Fibroblast of mammary gland (primary cell): ENCODE measurements at regions not wholly inside any gene's neighbourhood (a gene's known extent, or its start where the extent isn't known, plus 50 kb on each side); places are given as distances from the start of the nearest gene placed in this dataset.
A peak's percentile ranks its signal among the peaks of the same experiment; 100 is the strongest.

Experiments used
- DNase-seq: peaks from one replicate; pipeline ENCODE4 v3.0.0-alpha.2; 2010; ENCODE audit warnings: low read depth
- H3K4me3 ChIP-seq: 2 replicates; pipeline ENCODE4 v1.5.1; 2011; ENCODE audit warnings: low read depth, mild to moderate bottlenecking, low read length, moderate library complexity; ENCODE audit not compliant: control insufficient read depth
- CTCF ChIP-seq: conservative IDR thresholded peaks from 2 replicates; pipeline ENCODE4 v1.5.1; 2011; ENCODE audit warnings: low read depth, low read length, inconsistent platforms; ENCODE audit not compliant: control insufficient read depth, insufficient read depth

GRCh38 chr12:94707036-94707435, 56.7 kb upstream of the TMCC3 start:
- no peak for TF ChIP-seq CTCF
- no peak overlapping the region for H3K4me3 ChIP-seq
- no peak for DNase-seq

GRCh38 chr12:94706250-94706661, 55.9 kb upstream of the TMCC3 start:
- peak; percentile 19 for DNase-seq
- H3K4me3 ChIP-seq: no peak overlapping the region
- TF ChIP-seq CTCF: no peak

GRCh38 chr12:94705676-94706075, 55.3 kb upstream of the TMCC3 start:
- TF ChIP-seq CTCF: no peak
- H3K4me3 ChIP-seq: no peak overlapping the region
- DNase-seq: no peak

- no peak for TF ChIP-seq CTCF
- no peak overlapping the region for H3K4me3 ChIP-seq
- DNase-seq: peak; percentile 88
Observed at GRCh38 chr12:94704452-94705306, 54.3 kb upstream of the TMCC3 start.

GRCh38 chr12:94702696-94703095, 52.3 kb upstream of the TMCC3 start:
- no peak for TF ChIP-seq CTCF
- H3K4me3 ChIP-seq: no peak overlapping the region
- DNase-seq: no peak

GRCh38 chr12:94701711-94702110, 51.4 kb upstream of the TMCC3 start:
- no peak overlapping the region for H3K4me3 ChIP-seq
- no peak for DNase-seq
- TF ChIP-seq CTCF: no peak
